ENCODE measurements at regions not wholly inside any gene's neighbourhood (a gene's known extent, or its start where the extent isn't known, plus 50 kb on each side); places are given as distances from the start of the nearest gene placed in this dataset.

GRCh38 chr13:107516517-107516916, 698.8 kb downstream of the LIG4 start:
- H3K27me3 ChIP-seq (ENCODE audit: insufficient read depth, low read depth, low read length) = no peaks in the 10 kb centered on the region
- H3K9me3 ChIP-seq (ENCODE audit: low read length) = no peaks in the 10 kb centered on the region
- H3K9ac ChIP-seq (ENCODE audit: low read length) = no peak overlapping the region
- H3F3A ChIP-seq (ENCODE audit: insufficient read depth, low read length, poor library complexity, severe bottlenecking) = no peaks in the 10 kb centered on the region
- no peak overlapping the region for H3K4me2 ChIP-seq (ENCODE audit: low read length)
- H3K79me2 ChIP-seq (replicated peaks; ENCODE audit: insufficient read depth, low read length) = no peaks in the 10 kb centered on the region
- H3K27ac ChIP-seq (ENCODE audit: low read length) = no peak overlapping the region
- TF ChIP-seq TAF1 (IDR thresholded peaks at IDR 0.05; ENCODE audit: low read depth) (no peak), MXI1 (conservative IDR thresholded peaks at IDR 0.05; ENCODE audit: poor library complexity, severe bottlenecking) (no peak), RAD21 (conservative IDR thresholded peaks at IDR 0.05) (no peak)
- H3K36me3 ChIP-seq (ENCODE audit: insufficient read depth, low read length) = no peaks in the 10 kb centered on the region
- H2AFZ ChIP-seq (ENCODE audit: low read depth, low read length) = no peak overlapping the region
- H3K9me2 ChIP-seq (ENCODE audit: insufficient read depth, low read length) = no peaks in the 10 kb centered on the region
- H4K20me1 ChIP-seq (ENCODE audit: insufficient read depth) = no peaks in the 10 kb centered on the region
- no peak overlapping the region for H3K4me3 ChIP-seq (ENCODE audit: low read length)

GRCh38 chr13:107512551-107512950, 702.8 kb downstream of the LIG4 start:
- H2AFZ ChIP-seq (ENCODE audit: low read depth, low read length) = no peak overlapping the region
- H4K20me1 ChIP-seq (ENCODE audit: insufficient read depth) = no peaks in the 10 kb centered on the region
- H3K27ac ChIP-seq (ENCODE audit: low read length) = no peak overlapping the region

GRCh38 chr13:107497661-107498060, 717.7 kb downstream of the LIG4 start:
- no peaks in the 10 kb centered on the region for H3K27me3 ChIP-seq (ENCODE audit: insufficient read depth, low read depth, low read length)
- no peak overlapping the region for H3K4me3 ChIP-seq (ENCODE audit: low read length)
- H3K9me3 ChIP-seq (ENCODE audit: low read length) = no peaks in the 10 kb centered on the region
- H3K79me2 ChIP-seq (replicated peaks; ENCODE audit: insufficient read depth, low read length) = no peaks in the 10 kb centered on the region
- H3K9me2 ChIP-seq (ENCODE audit: insufficient read depth, low read length) = no peaks in the 10 kb centered on the region
- H3K9ac ChIP-seq (ENCODE audit: low read length) = no peak overlapping the region
- no peaks in the 10 kb centered on the region for H3K36me3 ChIP-seq (ENCODE audit: insufficient read depth, low read length)
- H3F3A ChIP-seq (ENCODE audit: insufficient read depth, low read length, poor library complexity, severe bottlenecking) = no peaks in the 10 kb centered on the region
- TF ChIP-seq REST (IDR thresholded peaks at IDR 0.05; ENCODE audit: borderline replicate concordance) (no peak), MXI1 (conservative IDR thresholded peaks at IDR 0.05; ENCODE audit: poor library complexity, severe bottlenecking) (no peak), TAF1 (IDR thresholded peaks at IDR 0.05; ENCODE audit: low read depth) (no peak), POLR2AphosphoS5 (IDR thresholded peaks at IDR 0.05) (no peak), EZH2 (IDR thresholded peaks at IDR 0.05; ENCODE audit: borderline replicate concordance, insufficient read depth, low read length, poor library complexity, severe bottlenecking) (no peak), SMC3 (conservative IDR thresholded peaks at IDR 0.05; ENCODE audit: poor library complexity) (no peak), EP300 (conservative IDR thresholded peaks at IDR 0.05; ENCODE audit: poor library complexity, severe bottlenecking) (no peak), CTCF (IDR thresholded peaks at IDR 0.05; ENCODE audit: poor library complexity, severe bottlenecking) (no peak), RAD21 (conservative IDR thresholded peaks at IDR 0.05) (no peak)
- H3K4me2 ChIP-seq (ENCODE audit: low read length) = no peak overlapping the region
- H2AFZ ChIP-seq (ENCODE audit: low read depth, low read length) = no peak overlapping the region
- no peak overlapping the region for H3K27ac ChIP-seq (ENCODE audit: low read length)
- no peaks in the 10 kb centered on the region for H4K20me1 ChIP-seq (ENCODE audit: insufficient read depth)

More at GRCh38 chr13:107512551-107512950, 702.8 kb downstream of the LIG4 start:
- Histone ChIP-seq H3K9me2 (ENCODE audit: insufficient read depth, low read length) (no peaks in the 10 kb centered on the region), H3K4me2 (ENCODE audit: low read length) (no peak overlapping the region), H3K27me3 (ENCODE audit: insufficient read depth, low read depth, low read length) (no peaks in the 10 kb centered on the region), H3K9me3 (ENCODE audit: low read length) (no peaks in the 10 kb centered on the region), H3K36me3 (ENCODE audit: insufficient read depth, low read length) (no peaks in the 10 kb centered on the region), H3K79me2 (replicated peaks; ENCODE audit: insufficient read depth, low read length) (no peaks in the 10 kb centered on the region), H3K4me3 (ENCODE audit: low read length) (no peak overlapping the region), H3K9ac (ENCODE audit: low read length) (no peak overlapping the region), H3F3A (ENCODE audit: insufficient read depth, low read length, poor library complexity, severe bottlenecking) (no peaks in the 10 kb centered on the region)
- TF ChIP-seq MXI1 (conservative IDR thresholded peaks at IDR 0.05; ENCODE audit: poor library complexity, severe bottlenecking) = no peak
- TF ChIP-seq EP300 (conservative IDR thresholded peaks at IDR 0.05; ENCODE audit: poor library complexity, severe bottlenecking) = no peak
- TF ChIP-seq TAF1 (IDR thresholded peaks at IDR 0.05; ENCODE audit: low read depth) = no peak

Measured in neural cell (in vitro differentiated cells).